ENCODE measurements at regions not wholly inside any gene's neighbourhood (a gene's known extent, or its start where the extent isn't known, plus 50 kb on each side); places are given as distances from the start of the nearest gene placed in this dataset.

DNA sequence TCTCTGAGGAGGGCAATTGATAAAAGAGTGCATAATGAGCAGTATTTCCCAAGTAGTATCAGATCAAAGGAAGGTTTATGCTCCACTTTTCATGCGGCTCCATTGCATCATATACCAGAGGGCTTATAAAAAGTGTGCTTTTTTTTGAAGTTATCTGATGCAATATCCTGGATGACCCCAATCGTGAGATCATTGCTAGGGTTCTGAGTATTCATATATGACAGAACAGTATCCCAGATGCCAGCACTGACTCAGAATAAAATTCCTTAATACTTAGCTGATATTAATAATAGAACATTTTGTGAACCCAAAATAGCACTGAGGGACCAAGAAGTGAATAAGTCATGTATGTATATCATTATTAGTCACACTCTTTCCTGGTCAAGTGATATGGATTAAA is 945.5 kb upstream of the AGA start:
- TF ChIP-seq EZH2 (IDR thresholded peaks at IDR 0.05), result no peak
- no peak for TF ChIP-seq POLR2AphosphoS5 (IDR thresholded peaks at IDR 0.05; ENCODE audit: borderline replicate concordance, low read depth, low read length)
- no peak for TF ChIP-seq FOXP2 (optimal IDR thresholded peaks at IDR 0.05; ENCODE audit: control extremely low read depth, extremely low read length, insufficient read depth)
